ENCODE measurements at regions not wholly inside any gene's neighbourhood (a gene's known extent, or its start where the extent isn't known, plus 50 kb on each side); places are given as distances from the start of the nearest gene placed in this dataset.

DNA sequence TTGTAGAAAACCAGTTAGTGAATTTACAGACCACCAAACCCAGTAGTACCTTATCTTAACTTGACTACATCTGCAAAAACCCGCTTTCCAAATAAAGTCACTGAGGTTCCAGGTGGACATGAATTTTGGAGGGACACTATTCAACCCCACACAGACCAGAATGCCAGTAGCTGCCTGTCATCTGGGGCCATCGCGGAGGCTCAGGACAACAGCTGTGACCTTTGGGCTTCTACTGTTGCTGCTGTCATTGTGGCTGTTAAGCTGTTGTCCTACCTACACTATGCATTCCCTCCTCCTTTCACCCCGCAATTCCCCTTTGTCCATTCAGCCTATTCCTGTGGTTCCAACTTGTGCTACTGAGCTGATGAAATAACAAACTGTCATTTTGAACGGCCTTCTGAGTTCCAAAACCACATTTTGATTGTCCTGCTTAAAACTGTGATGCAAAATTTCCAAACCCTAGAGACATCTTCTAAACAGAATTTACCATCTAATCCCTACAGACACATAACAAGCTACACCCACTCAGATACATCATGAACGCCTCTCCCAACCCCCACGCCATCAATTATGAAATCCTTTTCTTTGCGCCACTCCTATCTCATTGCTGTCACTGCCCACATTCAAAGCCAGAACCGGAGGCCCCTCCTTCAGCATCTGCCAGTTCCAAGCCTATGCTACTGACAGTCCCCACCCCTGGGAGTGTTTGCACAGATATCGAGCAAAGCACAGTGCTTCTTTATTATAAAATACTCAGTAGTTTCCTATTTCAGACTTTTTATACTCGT, 125.0 kb downstream of the C6orf118 start (continued):
- no peak for TF ChIP-seq REST (IDR thresholded peaks at IDR 0.05; ENCODE audit: low read depth)
- TF ChIP-seq, protein P1, sequence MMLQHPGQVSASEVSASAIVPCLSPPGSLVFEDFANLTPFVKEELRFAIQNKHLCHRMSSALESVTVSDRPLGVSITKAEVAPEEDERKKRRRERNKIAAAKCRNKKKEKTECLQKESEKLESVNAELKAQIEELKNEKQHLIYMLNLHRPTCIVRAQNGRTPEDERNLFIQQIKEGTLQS (IDR thresholded peaks at IDR 0.05): no peak

DNA sequence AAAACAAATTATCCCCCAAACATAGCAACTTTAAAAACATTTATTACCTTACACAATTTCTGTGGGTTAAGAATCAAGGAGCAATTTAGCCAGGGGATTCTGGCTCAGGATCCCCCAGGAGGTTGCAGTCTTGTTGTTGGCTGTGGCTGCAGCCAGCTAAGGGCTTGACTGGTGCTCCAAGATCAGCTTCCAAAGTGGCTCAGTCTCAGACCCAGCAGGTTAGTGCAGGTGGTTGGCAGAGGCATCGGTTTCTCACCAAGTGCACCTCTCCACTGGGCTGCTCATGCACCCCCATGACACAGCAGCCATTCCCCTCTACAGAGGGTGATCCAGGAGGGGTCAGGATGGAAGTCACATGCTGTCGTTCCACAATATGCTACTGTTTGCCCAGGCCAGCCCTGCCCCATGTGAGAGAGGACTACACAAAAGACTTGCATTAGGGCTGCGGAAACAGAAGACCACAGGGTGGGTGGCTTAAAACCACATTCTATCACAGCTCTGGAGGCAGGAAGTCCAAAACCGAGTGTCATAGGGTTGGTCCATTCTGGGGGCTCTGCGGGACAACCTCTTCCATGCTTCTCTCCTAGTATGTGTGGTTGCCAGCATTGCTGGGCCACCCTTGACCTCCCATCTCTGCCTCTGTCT, 125.8 kb downstream of the C6orf118 start:
- intact Hi-C loops (cut with micrococcal nuclease): no loop called here
- no peak overlapping the region for H2AFZ ChIP-seq (ENCODE audit: low read depth, low read length, poor library complexity, severe bottlenecking)
- ChIA-PET POLR2A (no interaction called here), CTCF (no interaction called here), RAD21 (ENCODE audit: low non-redundant PET in 1 of 2, low total read pairs in 2 of 2, uncharacterized antibody in 2 of 2, unreplicated experiment in 2 of 2) (no interaction called here)
- no peak overlapping the region for H3K27ac ChIP-seq (ENCODE audit: low read depth, low read length)
- H3K4me3 ChIP-seq (replicated peaks in 1 of 2; ENCODE audit: low read depth in 1 of 2, low read length in 2 of 2): no peak overlapping the region
- H4K20me1 ChIP-seq (ENCODE audit: insufficient read depth): no peaks in the 10 kb centered on the region
- no peaks in the 10 kb centered on the region for H3K36me3 ChIP-seq (ENCODE audit: control insufficient read depth in 1 of 2, insufficient read depth in 2 of 2, low read length in 2 of 2)
- H3K79me2 ChIP-seq (ENCODE audit: insufficient read depth, low read length): no peaks in the 10 kb centered on the region
- no peaks in the 10 kb centered on the region for H3K9me2 ChIP-seq (ENCODE audit: insufficient read depth)
- DNase-seq (ENCODE audit: low read depth, low spot score) (no peak), ATAC-seq (no peak)
- no TSS peak for BruUV-seq (replicated peaks)
- H3K4me1 ChIP-seq (ENCODE audit: control insufficient read depth in 1 of 2, insufficient read depth in 2 of 2, low read length in 2 of 2): no peaks in the 10 kb centered on the region; a peak in 1 of 4 replicates
- no peak overlapping the region for H3K4me2 ChIP-seq (ENCODE audit: low read length)
- no peak overlapping the region for H3K9ac ChIP-seq (ENCODE audit: low read length)
- H3K27me3 ChIP-seq (ENCODE audit: insufficient read depth, low read length): no peaks in the 10 kb centered on the region
- H3K9me3 ChIP-seq (ENCODE audit: control insufficient read depth in 1 of 2, insufficient read depth in 1 of 2, low read depth in 1 of 2, low read length in 2 of 2): peaks cover 0 to 10% of the 10 kb centered on the region in 2 experiments; a peak in 2 of 4 replicates
- TF ChIP-seq CEBPB (IDR thresholded peaks at IDR 0.05; ENCODE audit: low read depth) (no peak), CBX3 (IDR thresholded peaks at IDR 0.05; ENCODE audit: low read depth) (no peak), RAD21 (IDR thresholded peaks at IDR 0.05; ENCODE audit: low read depth) (no peak), SIN3A (IDR thresholded peaks at IDR 0.05; ENCODE audit: low read depth) (no peak), ZNF274 (IDR thresholded peaks at IDR 0.05; ENCODE audit: low read depth, low read length) (no peak), EZH2 (IDR thresholded peaks at IDR 0.05) (no peak)
- TF ChIP-seq, protein P1 (IDR thresholded peaks at IDR 0.05): no peak
- TF ChIP-seq, protein P2, sequence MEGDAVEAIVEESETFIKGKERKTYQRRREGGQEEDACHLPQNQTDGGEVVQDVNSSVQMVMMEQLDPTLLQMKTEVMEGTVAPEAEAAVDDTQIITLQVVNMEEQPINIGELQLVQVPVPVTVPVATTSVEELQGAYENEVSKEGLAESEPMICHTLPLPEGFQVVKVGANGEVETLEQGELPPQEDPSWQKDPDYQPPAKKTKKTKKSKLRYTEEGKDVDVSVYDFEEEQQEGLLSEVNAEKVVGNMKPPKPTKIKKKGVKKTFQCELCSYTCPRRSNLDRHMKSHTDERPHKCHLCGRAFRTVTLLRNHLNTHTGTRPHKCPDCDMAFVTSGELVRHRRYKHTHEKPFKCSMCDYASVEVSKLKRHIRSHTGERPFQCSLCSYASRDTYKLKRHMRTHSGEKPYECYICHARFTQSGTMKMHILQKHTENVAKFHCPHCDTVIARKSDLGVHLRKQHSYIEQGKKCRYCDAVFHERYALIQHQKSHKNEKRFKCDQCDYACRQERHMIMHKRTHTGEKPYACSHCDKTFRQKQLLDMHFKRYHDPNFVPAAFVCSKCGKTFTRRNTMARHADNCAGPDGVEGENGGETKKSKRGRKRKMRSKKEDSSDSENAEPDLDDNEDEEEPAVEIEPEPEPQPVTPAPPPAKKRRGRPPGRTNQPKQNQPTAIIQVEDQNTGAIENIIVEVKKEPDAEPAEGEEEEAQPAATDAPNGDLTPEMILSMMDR (IDR thresholded peaks at IDR 0.05 in 2 of 3, conservative IDR thresholded peaks at IDR 0.05 in 1 of 3; ENCODE audit: borderline replicate concordance in 1 of 3, insufficient read depth in 1 of 3, low read depth in 2 of 3, low read length in 2 of 3): no peak
